MM.1S (cell line): ENCODE measurements at regions not wholly inside any gene's neighbourhood (a gene's known extent, or its start where the extent isn't known, plus 50 kb on each side); places are given as distances from the start of the nearest gene placed in this dataset.

Experiments
- DNase-seq: peaks from one replicate; pipeline ENCODE4 v3.0.0-alpha.2; 2015
- H2AFZ ChIP-seq: fragments of 300-600 bp; sonication (generic); 2 replicates; pipeline ENCODE4 v1.6.0; 2016; ENCODE audit warnings: antibody characterized with exemption, low read length
- H3F3A ChIP-seq: fragments of 300-600 bp; sonication (generic); 2 replicates; pipeline ENCODE4 v1.6.1; 2016; ENCODE audit warnings: mild to moderate bottlenecking, antibody characterized with exemption, low read length, moderate library complexity, mixed read lengths; ENCODE audit not compliant: insufficient read depth
- H3K27ac ChIP-seq: fragments of 300-600 bp; sonication (generic); 2 replicates; pipeline ENCODE4 v1.5.1; 2016; ENCODE audit warnings: mild to moderate bottlenecking, low read length
- H3K27me3 ChIP-seq: fragments of 300-600 bp; sonication (generic); replicated peaks from 2 replicates; pipeline ENCODE4 v1.6.0; 2016; ENCODE audit warnings: low read length; ENCODE audit not compliant: insufficient read depth
- H3K36me3 ChIP-seq: fragments of 300-600 bp; sonication (generic); replicated peaks from 2 replicates; pipeline ENCODE4 v1.6.1; 2016; ENCODE audit warnings: mild to moderate bottlenecking, low read length, mixed read lengths; ENCODE audit not compliant: insufficient read depth
- H3K4me1 ChIP-seq: fragments of 300-600 bp; sonication (generic); 2 replicates; pipeline ENCODE4 v1.6.1; 2016; ENCODE audit warnings: low read length, mixed read lengths
- H3K4me2 ChIP-seq: fragments of 300-600 bp; sonication (generic); 2 replicates; pipeline ENCODE4 v1.6.0; 2016; ENCODE audit warnings: low read depth, low read length
- H3K4me3 ChIP-seq: fragments of 300-600 bp; sonication (generic); 2 replicates; pipeline ENCODE4 v1.5.1; 2016; ENCODE audit warnings: low read length, mixed read lengths
- H3K79me2 ChIP-seq: fragments of 300-600 bp; sonication (generic); 2 replicates; pipeline ENCODE4 v1.6.1; 2016; ENCODE audit warnings: mixed run types, low read length, mixed read lengths
- H3K9ac ChIP-seq: fragments of 300-600 bp; sonication (generic); 2 replicates; pipeline ENCODE4 v1.6.1; 2016; ENCODE audit warnings: low read length, mixed read lengths
- H3K9me2 ChIP-seq: fragments of 300-600 bp; sonication (generic); replicated peaks from 2 replicates; pipeline ENCODE4 v1.6.1; 2016; ENCODE audit warnings: mild to moderate bottlenecking, low read length, mixed read lengths; ENCODE audit not compliant: insufficient read depth
- H3K9me3 ChIP-seq: fragments of 300-600 bp; sonication (generic); replicated peaks from 2 replicates; pipeline ENCODE4 v1.6.1; 2016; ENCODE audit warnings: mild to moderate bottlenecking, low read length, mixed read lengths; ENCODE audit not compliant: insufficient read depth
- H4K20me1 ChIP-seq: fragments of 300-600 bp; sonication (generic); 2 replicates; pipeline ENCODE4 v1.6.1; 2016; ENCODE audit warnings: mild to moderate bottlenecking, low read length, moderate library complexity, mixed read lengths; ENCODE audit not compliant: insufficient read depth
- CTCF ChIP-seq: fragments of 300-600 bp; sonication (generic); IDR thresholded peaks from 2 replicates; pipeline ENCODE4 v1.5.1; 2016; ENCODE audit warnings: antibody characterized with exemption, low read length, mixed read lengths
- EZH2 ChIP-seq: fragments of 300-600 bp; sonication (generic); optimal IDR thresholded peaks from 2 replicates; pipeline ENCODE3; 2017; ENCODE audit warnings: low read depth, mild to moderate bottlenecking, antibody characterized with exemption, low read length, mixed read lengths
- EZH2phosphoT487 ChIP-seq: fragments of 300-600 bp; sonication (generic); IDR thresholded peaks from 2 replicates; pipeline ENCODE4 v1.6.1; 2018; ENCODE audit warnings: antibody characterized with exemption, low read length

- no peaks in the 10 kb centered on the region for H3F3A ChIP-seq
- no peak overlapping the region for H3K27ac ChIP-seq
- no peaks in the 10 kb centered on the region for H3K9me2 ChIP-seq
- no peak overlapping the region for H3K9ac ChIP-seq
- H3K4me3 ChIP-seq, result no peak overlapping the region
- H3K79me2 ChIP-seq, result no peaks in the 10 kb centered on the region
- no peak overlapping the region for H2AFZ ChIP-seq
- TF ChIP-seq EZH2phosphoT487 (no peak), EZH2 (no peak), CTCF (no peak)
- H4K20me1 ChIP-seq, result no peaks in the 10 kb centered on the region
- no peaks in the 10 kb centered on the region for H3K9me3 ChIP-seq
- H3K27me3 ChIP-seq, result no peaks in the 10 kb centered on the region
- no peak for DNase-seq
- no peak overlapping the region for H3K4me2 ChIP-seq
- no peaks in the 10 kb centered on the region for H3K36me3 ChIP-seq
- no peaks in the 10 kb centered on the region for H3K4me1 ChIP-seq
Measured at GRCh38 chr18:29164993-29165599, 988.2 kb upstream of the CDH2 start.

- no peak for TF ChIP-seq CTCF
- no peak for TF ChIP-seq EZH2
- no peak for TF ChIP-seq EZH2phosphoT487
- Histone ChIP-seq H3K9me3 (no peaks in the 10 kb centered on the region), H3K79me2 (no peaks in the 10 kb centered on the region), H3K9ac (no peak overlapping the region), H3K4me3 (no peak overlapping the region), H4K20me1 (no peaks in the 10 kb centered on the region), H3K4me2 (no peak overlapping the region), H3K27ac (no peak overlapping the region), H3K36me3 (no peaks in the 10 kb centered on the region), H3K27me3 (no peaks in the 10 kb centered on the region), H3F3A (no peaks in the 10 kb centered on the region), H3K4me1 (no peaks in the 10 kb centered on the region), H3K9me2 (no peaks in the 10 kb centered on the region), H2AFZ (no peak overlapping the region)
- no peak for DNase-seq
Measured at GRCh38 chr18:29164020-29164706, 987.2 kb upstream of the CDH2 start.

- H3K4me1 ChIP-seq, result no peaks in the 10 kb centered on the region
- TF ChIP-seq CTCF, result no peak
- TF ChIP-seq EZH2, result no peak
- no peak for TF ChIP-seq EZH2phosphoT487
- H3K9ac ChIP-seq, result no peak overlapping the region
- no peak overlapping the region for H2AFZ ChIP-seq
- H3K36me3 ChIP-seq, result no peaks in the 10 kb centered on the region
- no peak for DNase-seq
- no peaks in the 10 kb centered on the region for H3K79me2 ChIP-seq
- H3K9me3 ChIP-seq, result no peaks in the 10 kb centered on the region
- H3K4me2 ChIP-seq, result no peak overlapping the region
- no peak overlapping the region for H3K27ac ChIP-seq
- no peaks in the 10 kb centered on the region for H4K20me1 ChIP-seq
- no peaks in the 10 kb centered on the region for H3K27me3 ChIP-seq
- H3K9me2 ChIP-seq, result no peaks in the 10 kb centered on the region
- no peak overlapping the region for H3K4me3 ChIP-seq
- no peaks in the 10 kb centered on the region for H3F3A ChIP-seq
Measured at GRCh38 chr18:29163596-29163995, 986.7 kb upstream of the CDH2 start.
